Parathyroid adenoma (tissue), 2 donors: ENCODE measurements at regions not wholly inside any gene's neighbourhood (a gene's known extent, or its start where the extent isn't known, plus 50 kb on each side); places are given as distances from the start of the nearest gene placed in this dataset.

Experiments used
- H2AFZ ChIP-seq: fragments of 300-600 bp; sonication (generic); one replicate; pipeline ENCODE4 v1.7.0; 2017; ENCODE audit warnings: antibody characterized with exemption, mild to moderate bottlenecking
- H3K27ac ChIP-seq: fragments of 300-600 bp; sonication (generic); one replicate; pipeline ENCODE4 v1.7.0; 2017
- H3K27me3 ChIP-seq: fragments of 300-600 bp; sonication (generic); one replicate; pipeline ENCODE4 v1.7.0; 2017; ENCODE audit warnings: low read length; ENCODE audit not compliant: control insufficient read depth, insufficient read depth
- H3K36me3 ChIP-seq: fragments of 300-600 bp; sonication (generic); one replicate; pipeline ENCODE4 v1.7.0; 2017; ENCODE audit warnings: low read length; ENCODE audit not compliant: control insufficient read depth, insufficient read depth
- H3K4me1 ChIP-seq: fragments of 300-600 bp; sonication (generic); one replicate; pipeline ENCODE4 v1.7.0; 2017; ENCODE audit warnings: control low read depth
- H3K4me2 ChIP-seq: fragments of 300-600 bp; sonication (generic); one replicate; pipeline ENCODE4 v1.7.0; 2017; ENCODE audit warnings: low read length
- H3K4me3 ChIP-seq: fragments of 300-600 bp; sonication (generic); one replicate; pipeline ENCODE4 v1.7.0; 2017; ENCODE audit warnings: low read depth, low read length
- H3K79me2 ChIP-seq: fragments of 300-600 bp; sonication (generic); one replicate; pipeline ENCODE4 v1.7.0; 2017; ENCODE audit warnings: control low read depth
- H3K9ac ChIP-seq: fragments of 300-600 bp; sonication (generic); one replicate; pipeline ENCODE4 v1.7.0; 2017; ENCODE audit warnings: mild to moderate bottlenecking
- H3K9me3 ChIP-seq: fragments of 300-600 bp; sonication (generic); one replicate; pipeline ENCODE4 v1.7.0; 2017; ENCODE audit warnings: low read length; ENCODE audit not compliant: control insufficient read depth
- CTCF ChIP-seq: fragments of 300-600 bp; sonication (generic); IDR thresholded peaks from one replicate; pipeline ENCODE4 v1.7.0; 2017; ENCODE audit warnings: antibody characterized with exemption, mild to moderate bottlenecking
- donor health status: primary hyperparathyroidism.

- no peaks in the 10 kb centered on the region for H3K79me2 ChIP-seq
- H3K27me3 ChIP-seq: no peaks in the 10 kb centered on the region
- H3K4me3 ChIP-seq: no peak overlapping the region
- H3K9ac ChIP-seq: no peak overlapping the region
- no peak overlapping the region for H3K27ac ChIP-seq
- H3K4me2 ChIP-seq: no peak overlapping the region
- no peaks in the 10 kb centered on the region for H3K9me3 ChIP-seq
- H3K4me1 ChIP-seq: no peaks in the 10 kb centered on the region
- no peaks in the 10 kb centered on the region for H3K36me3 ChIP-seq
- TF ChIP-seq CTCF: no peak
- no peak overlapping the region for H2AFZ ChIP-seq
Measured at GRCh38 chr14:87638196-87638595, 354.8 kb downstream of the GALC start.

- TF ChIP-seq CTCF: no peak
- no peaks in the 10 kb centered on the region for H3K9me3 ChIP-seq
- no peak overlapping the region for H3K4me3 ChIP-seq
- no peak overlapping the region for H3K27ac ChIP-seq
- no peaks in the 10 kb centered on the region for H3K4me1 ChIP-seq
- H3K4me2 ChIP-seq: no peak overlapping the region
- no peak overlapping the region for H2AFZ ChIP-seq
- no peaks in the 10 kb centered on the region for H3K27me3 ChIP-seq
- H3K9ac ChIP-seq: no peak overlapping the region
- no peaks in the 10 kb centered on the region for H3K79me2 ChIP-seq
- H3K36me3 ChIP-seq: no peaks in the 10 kb centered on the region
Measured at GRCh38 chr14:87635442-87635841, 357.5 kb downstream of the GALC start.

- Histone ChIP-seq H3K9me3 (no peaks in the 10 kb centered on the region), H3K4me1 (no peaks in the 10 kb centered on the region), H3K4me2 (no peak overlapping the region), H3K36me3 (no peaks in the 10 kb centered on the region), H3K79me2 (no peaks in the 10 kb centered on the region), H3K4me3 (no peak overlapping the region), H3K27ac (no peak overlapping the region), H3K9ac (no peak overlapping the region), H2AFZ (no peak overlapping the region), H3K27me3 (no peaks in the 10 kb centered on the region)
- no peak for TF ChIP-seq CTCF
Measured at GRCh38 chr14:87632796-87633195, 360.2 kb downstream of the GALC start.

- Histone ChIP-seq H3K27ac (no peak overlapping the region), H3K9ac (no peak overlapping the region)
Measured at GRCh38 chr14:87630846-87631245, 362.1 kb downstream of the GALC start.

More at GRCh38 chr14:87630846-87631245, 362.1 kb downstream of the GALC start:
- Histone ChIP-seq H3K4me1 (no peaks in the 10 kb centered on the region), H3K79me2 (no peaks in the 10 kb centered on the region), H2AFZ (no peak overlapping the region), H3K4me2 (no peak overlapping the region), H3K27me3 (no peaks in the 10 kb centered on the region), H3K9me3 (no peaks in the 10 kb centered on the region), H3K4me3 (no peak overlapping the region), H3K36me3 (no peaks in the 10 kb centered on the region)
- no peak for TF ChIP-seq CTCF
